NCI-H524 treated with DMSO at 0.1 percent for 48 hours (cell line): ENCODE measurements at regions not wholly inside any gene's neighbourhood (a gene's known extent, or its start where the extent isn't known, plus 50 kb on each side); places are given as distances from the start of the nearest gene placed in this dataset.
"Not testable (repeated sequence)": the region's sequence is repeated elsewhere in the genome, so short reads cannot be mapped to it uniquely, and the experiment has no call there.

Experiments
- DNase-seq: peaks from one replicate; lab custom pipeline; 2025; lab: John Stamatoyannopoulos, UW

- no peak for DNase-seq
These were observed 167.0 kb downstream of the EBLN2 start for GRCh38 chr3:73228437-73228836.

GRCh38 chr3:73228959-73229358 lies 167.5 kb downstream of the EBLN2 start:
- no peak for DNase-seq

- no peak for DNase-seq
These were observed 173.0 kb downstream of the EBLN2 start for GRCh38 chr3:73234354-73235014.

- no peak for DNase-seq
These were observed 174.3 kb downstream of the EBLN2 start for GRCh38 chr3:73235768-73236167.

- no peak for DNase-seq
These were observed 175.4 kb downstream of the EBLN2 start for GRCh38 chr3:73236867-73237266.

GRCh38 chr3:73243740-73244139 lies 182.3 kb downstream of the EBLN2 start:
- no peak for DNase-seq

- DNase-seq = no peak
These were observed 184.0 kb downstream of the EBLN2 start for GRCh38 chr3:73245459-73245858.

- no peak for DNase-seq
These were observed 187.6 kb downstream of the EBLN2 start for GRCh38 chr3:73249047-73249446.

- no peak for DNase-seq
These were observed 192.6 kb downstream of the EBLN2 start for GRCh38 chr3:73254062-73254461.

GRCh38 chr3:73255609-73256029 lies 194.2 kb downstream of the EBLN2 start:
- DNase-seq = no peak

GRCh38 chr3:73257186-73257585 lies 195.7 kb downstream of the EBLN2 start:
- DNase-seq = no peak

GRCh38 chr3:73258057-73258456 lies 196.6 kb downstream of the EBLN2 start:
- no peak for DNase-seq

- DNase-seq = no peak
These were observed 197.8 kb downstream of the EBLN2 start for GRCh38 chr3:73259291-73259690.

- DNase-seq = no peak
These were observed 198.4 kb downstream of the EBLN2 start for GRCh38 chr3:73259856-73260255.

GRCh38 chr3:73266558-73266957 lies 205.1 kb downstream of the EBLN2 start:
- not testable (repeated sequence) for DNase-seq

GRCh38 chr3:73269126-73269525 lies 207.7 kb downstream of the EBLN2 start:
- not testable (repeated sequence) for DNase-seq

GRCh38 chr3:73270839-73271483 lies 209.5 kb downstream of the EBLN2 start:
- peak; percentile 19 for DNase-seq

- DNase-seq = no peak
These were observed 211.9 kb downstream of the EBLN2 start for GRCh38 chr3:73273341-73273740.

- DNase-seq = no peak
These were observed 219.3 kb downstream of the EBLN2 start for GRCh38 chr3:73280746-73281145.

GRCh38 chr3:73284472-73284871 lies 223.0 kb downstream of the EBLN2 start:
- no peak for DNase-seq

GRCh38 chr3:73291541-73291940 lies 230.1 kb downstream of the EBLN2 start:
- DNase-seq = no peak

GRCh38 chr3:73292220-73292619 lies 230.8 kb downstream of the EBLN2 start:
- no peak for DNase-seq

- DNase-seq = no peak
These were observed 233.1 kb downstream of the EBLN2 start for GRCh38 chr3:73294537-73294936.
